HEK293 (cell line): ENCODE measurements at regions not wholly inside any gene's neighbourhood (a gene's known extent, or its start where the extent isn't known, plus 50 kb on each side); places are given as distances from the start of the nearest gene placed in this dataset.

Experiments
- CTCF ChIP-seq: fragments of 450-650 bp; formaldehyde crosslinking; IDR thresholded peaks from 2 replicates; pipeline ENCODE4 v1.5.1; 2016; ENCODE audit warnings: missing biosample characterization, missing genetic modification characterization
- REST ChIP-seq: fragments of 450-650 bp; formaldehyde crosslinking; IDR thresholded peaks from 2 replicates; pipeline ENCODE4 v1.5.1; 2016; ENCODE audit warnings: missing biosample characterization, missing genetic modification characterization
- SETDB1 ChIP-seq: IDR thresholded peaks from one replicate; pipeline ENCODE4 v1.6.1; 2017; ENCODE audit warnings: mild to moderate bottlenecking, low read length, moderate library complexity, mixed read lengths; ENCODE audit not compliant: insufficient read length
- TRIM28 ChIP-seq: IDR thresholded peaks from 2 replicates; pipeline ENCODE4 v1.6.1; 2011; ENCODE audit warnings: low read length, control low read depth, borderline replicate concordance
- YY1 ChIP-seq: fragments of 450-650 bp; formaldehyde crosslinking; IDR thresholded peaks from 2 replicates; pipeline ENCODE4 v1.5.1; 2018; ENCODE audit warnings: missing biosample characterization, missing genetic modification characterization
- ZBTB7A ChIP-seq: fragments of 450-650 bp; formaldehyde crosslinking; IDR thresholded peaks from 2 replicates; pipeline ENCODE4 v1.5.1; 2016; ENCODE audit warnings: low read depth, missing biosample characterization, missing genetic modification characterization
- ZNF184 ChIP-seq: fragments of 450-650 bp; IDR thresholded peaks from 2 replicates; pipeline ENCODE4 v1.5.1; 2018; ENCODE audit warnings: missing biosample characterization, mild to moderate bottlenecking, missing genetic modification characterization
- ZNF488 ChIP-seq: fragments of 450-650 bp; formaldehyde crosslinking; IDR thresholded peaks from 2 replicates; pipeline ENCODE4 v1.5.1; 2016; ENCODE audit warnings: missing biosample characterization, missing genetic modification characterization
- ZNF529 ChIP-seq: fragments of 450-650 bp; formaldehyde crosslinking; IDR thresholded peaks from 2 replicates; pipeline ENCODE4 v1.5.1; 2017; ENCODE audit warnings: missing genetic modification characterization, missing biosample characterization; ENCODE audit not compliant: insufficient replicate concordance
- ZNF707 ChIP-seq: fragments of 450-650 bp; formaldehyde crosslinking; IDR thresholded peaks from 2 replicates; pipeline ENCODE4 v1.5.1; 2016; ENCODE audit warnings: missing biosample characterization, missing genetic modification characterization
- ZNF768 ChIP-seq: fragments of 450-650 bp; formaldehyde crosslinking; IDR thresholded peaks from 2 replicates; pipeline ENCODE4 v1.5.1; 2018; ENCODE audit warnings: missing biosample characterization, mild to moderate bottlenecking, missing genetic modification characterization

GRCh38 chr11:92589512-92589911 lies 364.9 kb downstream of the FAT3 start:
- TF ChIP-seq ZNF529 (tag by site-specific recombination) (no peak), ZNF488 (tag by site-specific recombination) (no peak), CTCF (tag by site-specific recombination) (no peak), ZNF707 (tag by site-specific recombination) (no peak), SETDB1 (no peak), YY1 (tag by site-specific recombination) (no peak), TRIM28 (no peak), ZBTB7A (tag by site-specific recombination) (no peak), ZNF768 (no peak), ZNF184 (tag by site-specific recombination) (no peak), REST (tag by site-specific recombination) (no peak)
